NCI-H187 (cell line): ENCODE measurements at regions not wholly inside any gene's neighbourhood (a gene's known extent, or its start where the extent isn't known, plus 50 kb on each side); places are given as distances from the start of the nearest gene placed in this dataset.

Experiments used
- DNase-seq, 2 experiments: peaks; one replicate each; lab custom pipeline; 2025; lab: John Stamatoyannopoulos, UW

- no peak for DNase-seq
Observed at GRCh38 chr10:58140691-58141347, 126.9 kb downstream of the IPMK start.

- no peak for DNase-seq
Observed at GRCh38 chr10:58140054-58140453, 127.6 kb downstream of the IPMK start.

GRCh38 chr10:58137813-58138212 is 129.9 kb downstream of the IPMK start:
- DNase-seq = no peak

- DNase-seq = no peak
Observed at GRCh38 chr10:58115218-58116050, 152.3 kb downstream of the IPMK start.

- DNase-seq = no peak
Observed at GRCh38 chr10:58109731-58110130, 158.0 kb downstream of the IPMK start.

GRCh38 chr10:58107506-58107905 is 160.2 kb downstream of the IPMK start:
- no peak for DNase-seq

GRCh38 chr10:58106211-58107035 is 161.3 kb downstream of the IPMK start:
- no peak for DNase-seq

GRCh38 chr10:58104351-58104751 is 163.3 kb downstream of the IPMK start:
- no peak for DNase-seq

GRCh38 chr10:58102897-58103296 is 164.8 kb downstream of the IPMK start:
- no peak for DNase-seq

GRCh38 chr10:58101682-58102081 is 166.0 kb downstream of the IPMK start:
- DNase-seq = no peak

GRCh38 chr10:58094985-58095718 is 172.5 kb downstream of the IPMK start:
- DNase-seq = no peak

- no peak for DNase-seq
Observed at GRCh38 chr10:58091886-58092285, 175.8 kb downstream of the IPMK start.

- no peak for DNase-seq
Observed at GRCh38 chr10:58089739-58090138, 178.0 kb downstream of the IPMK start.

- DNase-seq = no peak
Observed at GRCh38 chr10:58087896-58088295, 179.8 kb downstream of the IPMK start.

GRCh38 chr10:58086763-58087150 is 180.9 kb downstream of the IPMK start:
- DNase-seq = no peak

GRCh38 chr10:58086144-58086762 is 181.4 kb downstream of the IPMK start:
- no peak for DNase-seq

- DNase-seq = no peak
Observed at GRCh38 chr10:58082248-58082647, 185.4 kb downstream of the IPMK start.

GRCh38 chr10:58081353-58081752 is 186.3 kb downstream of the IPMK start:
- no peak for DNase-seq

- no peak for DNase-seq
Observed at GRCh38 chr10:58079461-58079860, 188.2 kb downstream of the IPMK start.

GRCh38 chr10:58072634-58073033 is 195.1 kb downstream of the IPMK start:
- no peak for DNase-seq

GRCh38 chr10:58070956-58071355 is 196.7 kb downstream of the IPMK start:
- DNase-seq = no peak

- no peak for DNase-seq
Observed at GRCh38 chr10:58068809-58069208, 198.9 kb downstream of the IPMK start.
